ENCODE measurements at regions not wholly inside any gene's neighbourhood (a gene's known extent, or its start where the extent isn't known, plus 50 kb on each side); places are given as distances from the start of the nearest gene placed in this dataset.

DNA sequence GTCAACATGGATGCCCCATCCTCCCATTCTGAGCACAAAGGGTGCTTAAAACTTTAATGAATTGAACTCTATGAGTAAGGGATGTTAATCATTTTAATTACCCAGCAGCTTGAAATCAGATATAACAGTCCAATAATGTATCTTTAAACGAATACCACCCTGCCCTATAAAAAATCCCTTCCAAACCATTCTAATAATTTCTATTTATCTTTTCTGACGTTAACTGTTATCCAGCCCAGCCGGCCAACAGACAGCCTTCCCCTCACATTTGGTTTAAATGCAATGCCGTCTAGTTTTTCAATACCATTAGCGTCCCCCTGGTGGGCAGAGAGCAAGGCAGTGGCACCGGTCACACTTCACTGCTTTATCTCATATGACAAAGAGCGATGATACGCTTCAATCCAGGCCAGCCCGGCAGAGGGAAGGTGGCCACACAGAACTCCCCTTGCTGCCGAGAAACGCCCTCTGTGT lies 402.2 kb upstream of the ZNF507 start:
- TF ChIP-seq EGR1 (IDR thresholded peaks at IDR 0.05) = no peak
- no peak for TF ChIP-seq RAD21 (IDR thresholded peaks at IDR 0.05; ENCODE audit: low read depth)
- TF ChIP-seq TCF12 (IDR thresholded peaks at IDR 0.05; ENCODE audit: low read depth) = no peak
- TF ChIP-seq, protein P1, sequence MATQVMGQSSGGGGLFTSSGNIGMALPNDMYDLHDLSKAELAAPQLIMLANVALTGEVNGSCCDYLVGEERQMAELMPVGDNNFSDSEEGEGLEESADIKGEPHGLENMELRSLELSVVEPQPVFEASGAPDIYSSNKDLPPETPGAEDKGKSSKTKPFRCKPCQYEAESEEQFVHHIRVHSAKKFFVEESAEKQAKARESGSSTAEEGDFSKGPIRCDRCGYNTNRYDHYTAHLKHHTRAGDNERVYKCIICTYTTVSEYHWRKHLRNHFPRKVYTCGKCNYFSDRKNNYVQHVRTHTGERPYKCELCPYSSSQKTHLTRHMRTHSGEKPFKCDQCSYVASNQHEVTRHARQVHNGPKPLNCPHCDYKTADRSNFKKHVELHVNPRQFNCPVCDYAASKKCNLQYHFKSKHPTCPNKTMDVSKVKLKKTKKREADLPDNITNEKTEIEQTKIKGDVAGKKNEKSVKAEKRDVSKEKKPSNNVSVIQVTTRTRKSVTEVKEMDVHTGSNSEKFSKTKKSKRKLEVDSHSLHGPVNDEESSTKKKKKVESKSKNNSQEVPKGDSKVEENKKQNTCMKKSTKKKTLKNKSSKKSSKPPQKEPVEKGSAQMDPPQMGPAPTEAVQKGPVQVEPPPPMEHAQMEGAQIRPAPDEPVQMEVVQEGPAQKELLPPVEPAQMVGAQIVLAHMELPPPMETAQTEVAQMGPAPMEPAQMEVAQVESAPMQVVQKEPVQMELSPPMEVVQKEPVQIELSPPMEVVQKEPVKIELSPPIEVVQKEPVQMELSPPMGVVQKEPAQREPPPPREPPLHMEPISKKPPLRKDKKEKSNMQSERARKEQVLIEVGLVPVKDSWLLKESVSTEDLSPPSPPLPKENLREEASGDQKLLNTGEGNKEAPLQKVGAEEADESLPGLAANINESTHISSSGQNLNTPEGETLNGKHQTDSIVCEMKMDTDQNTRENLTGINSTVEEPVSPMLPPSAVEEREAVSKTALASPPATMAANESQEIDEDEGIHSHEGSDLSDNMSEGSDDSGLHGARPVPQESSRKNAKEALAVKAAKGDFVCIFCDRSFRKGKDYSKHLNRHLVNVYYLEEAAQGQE (IDR thresholded peaks at IDR 0.05; ENCODE audit: low read depth) = no peak
- TF ChIP-seq ZBTB7A (IDR thresholded peaks at IDR 0.05; ENCODE audit: low read depth) = no peak
- no peak for TF ChIP-seq YY1 (IDR thresholded peaks at IDR 0.05; ENCODE audit: low read depth)
- TF ChIP-seq, protein P2, sequence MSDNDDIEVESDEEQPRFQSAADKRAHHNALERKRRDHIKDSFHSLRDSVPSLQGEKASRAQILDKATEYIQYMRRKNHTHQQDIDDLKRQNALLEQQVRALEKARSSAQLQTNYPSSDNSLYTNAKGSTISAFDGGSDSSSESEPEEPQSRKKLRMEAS (IDR thresholded peaks at IDR 0.05) = no peak
- TF ChIP-seq CEBPB (IDR thresholded peaks at IDR 0.05) = no peak
- TF ChIP-seq EP300 (IDR thresholded peaks at IDR 0.05; ENCODE audit: borderline replicate concordance) = no peak

DNA sequence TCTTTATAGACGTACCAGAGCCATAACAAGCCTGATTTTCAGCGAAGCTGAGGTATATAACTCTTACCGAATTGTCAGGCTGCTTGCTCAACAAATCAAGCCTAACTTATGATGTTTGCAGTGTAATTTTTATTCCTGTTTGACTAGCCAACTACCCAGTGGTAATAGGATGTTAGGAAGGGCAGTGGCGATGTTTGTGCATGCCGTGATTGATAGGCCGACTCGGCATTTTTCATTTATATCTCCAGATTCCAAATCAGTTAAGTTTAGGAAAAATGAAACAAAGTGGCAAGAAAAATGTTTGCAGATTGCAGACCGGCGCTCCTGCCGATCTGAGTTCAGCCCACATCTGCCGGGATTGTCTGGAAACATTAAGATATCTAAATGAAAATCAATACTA lies 401.6 kb upstream of the ZNF507 start:
- TF ChIP-seq, protein P3, sequence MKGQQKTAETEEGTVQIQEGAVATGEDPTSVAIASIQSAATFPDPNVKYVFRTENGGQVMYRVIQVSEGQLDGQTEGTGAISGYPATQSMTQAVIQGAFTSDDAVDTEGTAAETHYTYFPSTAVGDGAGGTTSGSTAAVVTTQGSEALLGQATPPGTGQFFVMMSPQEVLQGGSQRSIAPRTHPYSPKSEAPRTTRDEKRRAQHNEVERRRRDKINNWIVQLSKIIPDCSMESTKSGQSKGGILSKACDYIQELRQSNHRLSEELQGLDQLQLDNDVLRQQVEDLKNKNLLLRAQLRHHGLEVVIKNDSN (IDR thresholded peaks at IDR 0.05) = no peak
- TF ChIP-seq, protein P2 (IDR thresholded peaks at IDR 0.05) = no peak
- TF ChIP-seq NFIC (IDR thresholded peaks at IDR 0.05) = no peak
- TF ChIP-seq YY1 (IDR thresholded peaks at IDR 0.05; ENCODE audit: low read depth) = no peak
- no peak for TF ChIP-seq EP300 (IDR thresholded peaks at IDR 0.05; ENCODE audit: borderline replicate concordance)
- no peak for TF ChIP-seq FOXM1 (IDR thresholded peaks at IDR 0.05; ENCODE audit: borderline replicate concordance, low read depth)
- no peak for TF ChIP-seq TEAD4 (IDR thresholded peaks at IDR 0.05)
- no peak for TF ChIP-seq TAF1 (IDR thresholded peaks at IDR 0.05; ENCODE audit: low read depth)

DNA sequence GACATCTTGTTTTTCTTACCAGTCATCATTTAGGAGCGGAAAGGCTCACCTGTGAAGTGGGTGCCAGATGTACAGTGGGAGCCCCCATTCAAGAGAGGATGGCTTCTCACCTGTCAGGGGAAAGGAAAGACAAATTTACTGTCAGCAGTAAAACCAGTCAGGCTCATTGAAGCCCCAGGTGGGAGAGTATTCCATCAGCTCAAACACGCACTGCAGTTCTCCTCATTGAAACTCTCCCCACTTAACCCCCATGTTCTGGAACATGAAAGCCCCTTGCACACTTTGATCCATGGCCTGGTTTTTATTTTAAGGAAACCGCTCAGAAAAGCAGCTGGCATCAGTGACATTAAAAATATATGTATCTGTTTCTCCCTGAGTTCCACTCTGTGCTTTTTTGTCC lies 401.1 kb upstream of the ZNF507 start:
- TF ChIP-seq YY1 (IDR thresholded peaks at IDR 0.05; ENCODE audit: low read depth) = no peak
- TF ChIP-seq, protein P3 (IDR thresholded peaks at IDR 0.05) = no peak
- TF ChIP-seq TCF12 (IDR thresholded peaks at IDR 0.05; ENCODE audit: low read depth) = no peak
- TF ChIP-seq TAF1 (IDR thresholded peaks at IDR 0.05; ENCODE audit: low read depth) = no peak
- TF ChIP-seq TEAD4 (IDR thresholded peaks at IDR 0.05) = no peak
- no peak for TF ChIP-seq RAD21 (IDR thresholded peaks at IDR 0.05; ENCODE audit: low read depth)
- TF ChIP-seq ZBTB7A (IDR thresholded peaks at IDR 0.05; ENCODE audit: low read depth) = no peak
- TF ChIP-seq, protein P2 (IDR thresholded peaks at IDR 0.05) = no peak
- TF ChIP-seq NFIC (IDR thresholded peaks at IDR 0.05) = no peak

DNA sequence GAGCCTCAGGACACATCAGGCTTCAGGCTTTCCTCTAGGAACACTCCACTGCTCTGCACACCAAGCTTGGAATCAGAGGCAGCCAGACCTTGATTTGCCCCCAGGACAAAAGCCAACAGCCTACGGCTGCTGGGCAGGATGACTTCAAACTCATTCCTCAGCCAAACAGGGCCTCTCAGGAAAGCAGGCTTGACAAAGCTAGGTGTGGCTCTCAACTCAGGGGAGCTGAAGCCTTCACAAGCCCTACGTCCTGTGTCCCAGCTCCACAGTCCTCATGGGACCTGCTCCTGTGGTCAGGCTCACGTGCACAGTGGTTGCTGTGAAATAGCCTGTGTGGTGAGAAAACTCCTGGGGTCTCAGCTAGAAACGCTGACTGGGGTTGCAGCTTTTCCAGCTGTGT lies 398.9 kb upstream of the ZNF507 start:
- TF ChIP-seq, protein P2 (IDR thresholded peaks at IDR 0.05) = no peak
- TF ChIP-seq ZBTB7A (IDR thresholded peaks at IDR 0.05; ENCODE audit: low read depth) (no peak), CEBPB (IDR thresholded peaks at IDR 0.05) (no peak), EGR1 (IDR thresholded peaks at IDR 0.05) (no peak), TEAD4 (IDR thresholded peaks at IDR 0.05) (no peak), FOXM1 (IDR thresholded peaks at IDR 0.05; ENCODE audit: borderline replicate concordance, low read depth) (no peak), TCF12 (IDR thresholded peaks at IDR 0.05; ENCODE audit: low read depth) (no peak), EP300 (IDR thresholded peaks at IDR 0.05; ENCODE audit: borderline replicate concordance) (no peak), TAF1 (IDR thresholded peaks at IDR 0.05; ENCODE audit: low read depth) (no peak), RAD21 (IDR thresholded peaks at IDR 0.05; ENCODE audit: low read depth) (no peak), YY1 (IDR thresholded peaks at IDR 0.05; ENCODE audit: low read depth) (no peak), NFIC (IDR thresholded peaks at IDR 0.05) (no peak), CREB1 (IDR thresholded peaks at IDR 0.05; ENCODE audit: low read depth) (no peak)
- TF ChIP-seq, protein P1 (IDR thresholded peaks at IDR 0.05; ENCODE audit: low read depth) = no peak
- TF ChIP-seq, protein P3 (IDR thresholded peaks at IDR 0.05) = no peak

DNA sequence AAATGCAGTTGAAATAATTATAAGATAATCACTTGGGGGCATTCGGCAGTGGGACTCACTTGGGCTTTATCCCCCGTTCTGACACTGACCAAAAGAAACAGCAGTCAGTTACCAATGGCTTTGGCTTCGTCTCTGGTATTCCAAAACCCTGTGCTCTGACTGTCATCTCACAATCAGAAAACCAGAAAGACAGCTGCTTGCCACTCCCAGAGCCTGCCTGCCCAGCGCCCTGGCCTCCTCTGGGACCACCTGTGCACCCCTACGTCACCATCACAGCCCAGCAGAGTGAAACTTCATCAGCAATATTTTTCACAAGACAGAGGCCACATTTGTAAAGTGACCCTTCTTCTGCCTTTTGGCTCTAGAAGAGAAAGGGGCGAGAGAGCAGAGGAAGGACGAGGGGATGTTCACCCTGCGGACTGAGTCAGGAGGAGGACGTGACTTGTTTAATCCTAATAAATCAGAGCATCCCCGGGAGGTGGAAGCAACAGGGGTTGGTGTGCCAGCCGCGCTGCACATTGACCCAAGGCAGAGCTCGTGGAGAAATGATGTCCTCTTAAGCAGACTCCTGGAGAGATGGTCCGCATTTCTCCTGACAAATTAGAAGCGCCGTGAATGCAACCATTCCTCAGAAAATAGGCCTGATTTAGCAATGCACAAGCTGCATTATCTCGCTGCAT lies 397.8 kb upstream of the ZNF507 start:
- no peak for TF ChIP-seq ZBTB7A (IDR thresholded peaks at IDR 0.05; ENCODE audit: low read depth)
- TF ChIP-seq CEBPB (IDR thresholded peaks at IDR 0.05) = no peak
- TF ChIP-seq TEAD4 (IDR thresholded peaks at IDR 0.05) = no peak
- no peak for TF ChIP-seq TCF12 (IDR thresholded peaks at IDR 0.05; ENCODE audit: low read depth)

Data from Ishikawa (cell line).